ENCODE measurements at regions not wholly inside any gene's neighbourhood (a gene's known extent, or its start where the extent isn't known, plus 50 kb on each side); places are given as distances from the start of the nearest gene placed in this dataset.

DNA sequence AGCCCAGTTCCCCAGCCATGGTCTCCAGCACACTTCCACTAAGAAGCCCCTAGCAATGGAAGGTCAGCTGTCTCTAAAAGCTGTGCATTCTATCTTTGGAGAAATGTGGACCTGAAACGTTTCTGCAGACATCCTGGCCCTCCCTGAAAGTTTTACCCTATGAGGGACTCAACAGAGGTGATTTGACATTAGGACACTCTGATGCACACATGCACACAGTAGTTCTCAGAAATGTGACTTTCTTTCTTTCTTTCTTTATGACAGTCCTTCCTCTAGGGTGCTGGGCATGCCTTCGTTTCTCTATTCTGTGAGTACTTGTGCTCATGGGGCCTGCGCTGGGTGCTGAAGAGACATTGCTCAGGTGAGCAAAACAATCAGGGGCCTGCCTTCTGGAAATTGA is 857.3 kb downstream of the RNF144A start:
- peaks cover 24 to 30% of the 10 kb centered on the region in 2 donors for H3K4me1 ChIP-seq (ENCODE audit: control insufficient read depth in 1 of 2, insufficient read depth in 2 of 2, low read length in 2 of 2)
- Mint-ChIP-seq H3K27me3 (ENCODE audit: low read depth in 3 of 3) (peaks cover 2 to 6% (median 3%) of the 10 kb centered on the region in 3 donors), H3K9me3 (no peaks in the 10 kb centered on the region), H3K4me3 (peak overlapping the region in 1 of 2 donors; percentile 71), H3K36me3 (peaks cover 0 to 3% of the 10 kb centered on the region in 2 donors), H3K27ac (peak overlapping the region in 6 of 7 donors; percentile 91 to 97 (median 94)), H3K4me1 (peaks cover 30% of the 10 kb centered on the region)
- H3K4me2 ChIP-seq (replicated peaks; ENCODE audit: extremely low read depth, low read length, poor library complexity, severe bottlenecking), result no peak overlapping the region
- no peaks in the 10 kb centered on the region for H4K20me1 ChIP-seq (ENCODE audit: insufficient read depth, low read length)
- H3K9ac ChIP-seq (ENCODE audit: insufficient read depth, low read length, poor library complexity, severe bottlenecking), result no peak overlapping the region
- H2AFZ ChIP-seq (ENCODE audit: insufficient read depth, low read depth, low read length, poor library complexity, severe bottlenecking), result no peak overlapping the region
- TF ChIP-seq, protein P1, sequence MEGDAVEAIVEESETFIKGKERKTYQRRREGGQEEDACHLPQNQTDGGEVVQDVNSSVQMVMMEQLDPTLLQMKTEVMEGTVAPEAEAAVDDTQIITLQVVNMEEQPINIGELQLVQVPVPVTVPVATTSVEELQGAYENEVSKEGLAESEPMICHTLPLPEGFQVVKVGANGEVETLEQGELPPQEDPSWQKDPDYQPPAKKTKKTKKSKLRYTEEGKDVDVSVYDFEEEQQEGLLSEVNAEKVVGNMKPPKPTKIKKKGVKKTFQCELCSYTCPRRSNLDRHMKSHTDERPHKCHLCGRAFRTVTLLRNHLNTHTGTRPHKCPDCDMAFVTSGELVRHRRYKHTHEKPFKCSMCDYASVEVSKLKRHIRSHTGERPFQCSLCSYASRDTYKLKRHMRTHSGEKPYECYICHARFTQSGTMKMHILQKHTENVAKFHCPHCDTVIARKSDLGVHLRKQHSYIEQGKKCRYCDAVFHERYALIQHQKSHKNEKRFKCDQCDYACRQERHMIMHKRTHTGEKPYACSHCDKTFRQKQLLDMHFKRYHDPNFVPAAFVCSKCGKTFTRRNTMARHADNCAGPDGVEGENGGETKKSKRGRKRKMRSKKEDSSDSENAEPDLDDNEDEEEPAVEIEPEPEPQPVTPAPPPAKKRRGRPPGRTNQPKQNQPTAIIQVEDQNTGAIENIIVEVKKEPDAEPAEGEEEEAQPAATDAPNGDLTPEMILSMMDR (IDR thresholded peaks at IDR 0.05), result no peak
- no peak for DNase-seq
- peak overlapping the region in 1 of 2 donors; percentile 86 for H3K27ac ChIP-seq (ENCODE audit: low read depth in 1 of 2, low read length in 2 of 2)
- H3K79me2 ChIP-seq (ENCODE audit: insufficient read depth, low read length), result no peaks in the 10 kb centered on the region
- no peaks in the 10 kb centered on the region for H3K9me3 ChIP-seq (replicated peaks in 1 of 2; ENCODE audit: control insufficient read depth in 1 of 2, insufficient read depth in 1 of 2, low read length in 2 of 2)
- intact Hi-C loops (cut with micrococcal nuclease), result no loop called here
- H3K4me3 ChIP-seq (replicated peaks in 1 of 3; ENCODE audit: low read depth in 2 of 3, low read length in 3 of 3), result no peak overlapping the region
- no CpG with 5 or more reads among the region's 3 CpGs for WGBS (ENCODE audit: insufficient coverage)
- H3K36me3 ChIP-seq (replicated peaks in 1 of 2; ENCODE audit: control insufficient read depth in 1 of 2, insufficient read depth in 2 of 2, low read length in 2 of 2), result no peaks in the 10 kb centered on the region
- no peaks in the 10 kb centered on the region for H3K27me3 ChIP-seq (ENCODE audit: control insufficient read depth in 2 of 2, insufficient read depth in 2 of 2, low read length in 2 of 2)

DNA sequence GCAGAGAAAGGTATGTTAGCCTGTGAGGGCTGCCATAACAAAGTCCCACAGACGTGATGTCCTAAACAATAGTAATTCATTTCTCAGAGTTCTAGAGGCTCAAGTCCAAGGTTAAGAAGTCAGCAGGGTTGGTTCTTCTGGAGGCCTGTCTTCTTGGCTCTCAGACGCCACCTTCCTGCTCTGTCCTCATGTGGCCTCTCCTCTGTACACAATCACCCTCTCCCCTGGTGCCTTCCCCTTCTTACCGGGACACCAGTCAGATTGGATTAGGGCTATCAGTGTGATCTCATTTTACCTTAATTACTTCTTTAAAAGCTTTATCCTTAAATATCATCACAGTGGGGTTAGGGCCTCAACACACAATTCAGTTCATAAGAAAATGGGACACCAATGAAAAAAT is 860.5 kb downstream of the RNF144A start:
- TF ChIP-seq, protein P1 (IDR thresholded peaks at IDR 0.05), result no peak
- H3K27me3 Mint-ChIP-seq (ENCODE audit: low read depth in 3 of 3), result peaks cover 0 to 6% (median 3%) of the 10 kb centered on the region in 3 donors

More for the DNA sequence above, 860.5 kb downstream of the RNF144A start:
- intact Hi-C loops (cut with micrococcal nuclease), result no loop called here
- no peak overlapping the region for H3K4me3 Mint-ChIP-seq
- Histone ChIP-seq H3K4me2 (replicated peaks; ENCODE audit: extremely low read depth, low read length, poor library complexity, severe bottlenecking) (no peak overlapping the region), H3K27ac (ENCODE audit: low read depth in 1 of 2, low read length in 2 of 2) (no peak overlapping the region), H3K4me1 (ENCODE audit: control insufficient read depth in 1 of 2, insufficient read depth in 2 of 2, low read length in 2 of 2) (peaks cover 21 to 26% of the 10 kb centered on the region in 2 donors), H4K20me1 (ENCODE audit: insufficient read depth, low read length) (no peaks in the 10 kb centered on the region), H3K4me3 (replicated peaks in 1 of 3; ENCODE audit: low read depth in 2 of 3, low read length in 3 of 3) (no peak overlapping the region), H3K36me3 (replicated peaks in 1 of 2; ENCODE audit: control insufficient read depth in 1 of 2, insufficient read depth in 2 of 2, low read length in 2 of 2) (no peaks in the 10 kb centered on the region), H3K27me3 (ENCODE audit: control insufficient read depth in 2 of 2, insufficient read depth in 2 of 2, low read length in 2 of 2) (no peaks in the 10 kb centered on the region), H3K9ac (ENCODE audit: insufficient read depth, low read length, poor library complexity, severe bottlenecking) (no peak overlapping the region), H3K9me3 (replicated peaks in 1 of 2; ENCODE audit: control insufficient read depth in 1 of 2, insufficient read depth in 1 of 2, low read length in 2 of 2) (no peaks in the 10 kb centered on the region), H2AFZ (ENCODE audit: insufficient read depth, low read depth, low read length, poor library complexity, severe bottlenecking) (no peak overlapping the region), H3K79me2 (ENCODE audit: insufficient read depth, low read length) (no peaks in the 10 kb centered on the region)
- DNase-seq, result no peak
- 100% methylated on average over 1 of the region's 3 CpGs for WGBS (ENCODE audit: insufficient coverage)
- H3K4me1 Mint-ChIP-seq, result peaks cover 23% of the 10 kb centered on the region
- H3K27ac Mint-ChIP-seq, result peak overlapping the region in 1 of 7 donors; percentile 76
- H3K9me3 Mint-ChIP-seq, result no peaks in the 10 kb centered on the region
- peaks cover 0 to 3% of the 10 kb centered on the region in 2 donors for H3K36me3 Mint-ChIP-seq

Measured in CD14-positive monocyte (primary cell).